Neutrophil (primary cell): ENCODE measurements at regions not wholly inside any gene's neighbourhood (a gene's known extent, or its start where the extent isn't known, plus 50 kb on each side); places are given as distances from the start of the nearest gene placed in this dataset.

ENCODE experiments used
- H3K27ac ChIP-seq: fragments of 200-600 bp; sonication (generic); 2 replicates; pipeline ENCODE4 v1.5.1; 2016; ENCODE audit warnings: mild to moderate bottlenecking, moderate library complexity
- H3K27me3 ChIP-seq: fragments of 200-600 bp; sonication (generic); 2 replicates; pipeline ENCODE4 v1.6.0; 2016; ENCODE audit warnings: mild to moderate bottlenecking
- H3K36me3 ChIP-seq: fragments of 200-600 bp; sonication (generic); 2 replicates; pipeline ENCODE4 v1.5.1; 2017
- H3K4me1 ChIP-seq, 2 experiments: fragments of 200-600 bp in 1 of 2; sonication (generic) in 1 of 2; 1 replicate in 1 of 2; 2 replicates in 1 of 2; pipeline versions ENCODE4 v1.5.1 to v1.6.1; 2013 to 2016; ENCODE audit warnings: low read depth in 1 of 2, low read length in 1 of 2, mild to moderate bottlenecking in 1 of 2, moderate library complexity in 1 of 2; ENCODE audit not compliant: control insufficient read depth in 1 of 2, insufficient read depth in 1 of 2
- H3K4me3 ChIP-seq, 2 experiments: fragments of 200-600 bp in 1 of 2; sonication (generic) in 1 of 2; 1 replicate in 1 of 2; 2 replicates in 1 of 2; pipeline ENCODE4 v1.5.1; 2013 to 2016; ENCODE audit warnings: low read depth in 1 of 2, low read length in 1 of 2, mild to moderate bottlenecking in 1 of 2, moderate library complexity in 1 of 2
- H3K9me3 ChIP-seq: fragments of 200-600 bp; sonication (generic); 2 replicates; pipeline ENCODE4 v1.5.1; 2016
- TF ChIP-seq, protein P1 (sequence below): fragments of 200-600 bp; sonication (generic); IDR thresholded peaks from 2 replicates; pipeline ENCODE4 v1.5.1; 2016; ENCODE audit warnings: antibody characterized with exemption

DNA sequence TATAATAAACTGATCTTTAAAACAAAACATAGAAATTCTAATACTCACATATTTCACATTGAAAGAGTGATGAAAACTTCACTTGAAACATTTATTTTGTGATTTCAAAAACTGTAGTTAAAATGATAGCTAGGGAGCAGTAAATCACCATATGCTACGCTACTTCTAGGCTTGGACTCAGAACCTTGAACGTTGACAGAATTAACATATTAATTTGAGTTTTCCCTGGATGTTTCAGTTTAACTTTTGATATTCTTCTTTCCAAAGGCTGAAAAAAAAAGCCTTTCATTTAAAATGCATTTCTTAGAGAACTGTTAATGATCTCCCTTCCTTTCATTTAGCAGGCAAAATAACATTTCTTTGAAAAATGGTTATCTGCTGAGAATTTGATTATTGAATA is 307.8 kb upstream of the SGCD start:
- Histone ChIP-seq H3K36me3 (no peaks in the 10 kb centered on the region), H3K27ac (no peak overlapping the region), H3K4me1 (no peaks in the 10 kb centered on the region), H3K4me3 (no peak overlapping the region), H3K27me3 (no peaks in the 10 kb centered on the region), H3K9me3 (no peaks in the 10 kb centered on the region)
- TF ChIP-seq, protein P1, sequence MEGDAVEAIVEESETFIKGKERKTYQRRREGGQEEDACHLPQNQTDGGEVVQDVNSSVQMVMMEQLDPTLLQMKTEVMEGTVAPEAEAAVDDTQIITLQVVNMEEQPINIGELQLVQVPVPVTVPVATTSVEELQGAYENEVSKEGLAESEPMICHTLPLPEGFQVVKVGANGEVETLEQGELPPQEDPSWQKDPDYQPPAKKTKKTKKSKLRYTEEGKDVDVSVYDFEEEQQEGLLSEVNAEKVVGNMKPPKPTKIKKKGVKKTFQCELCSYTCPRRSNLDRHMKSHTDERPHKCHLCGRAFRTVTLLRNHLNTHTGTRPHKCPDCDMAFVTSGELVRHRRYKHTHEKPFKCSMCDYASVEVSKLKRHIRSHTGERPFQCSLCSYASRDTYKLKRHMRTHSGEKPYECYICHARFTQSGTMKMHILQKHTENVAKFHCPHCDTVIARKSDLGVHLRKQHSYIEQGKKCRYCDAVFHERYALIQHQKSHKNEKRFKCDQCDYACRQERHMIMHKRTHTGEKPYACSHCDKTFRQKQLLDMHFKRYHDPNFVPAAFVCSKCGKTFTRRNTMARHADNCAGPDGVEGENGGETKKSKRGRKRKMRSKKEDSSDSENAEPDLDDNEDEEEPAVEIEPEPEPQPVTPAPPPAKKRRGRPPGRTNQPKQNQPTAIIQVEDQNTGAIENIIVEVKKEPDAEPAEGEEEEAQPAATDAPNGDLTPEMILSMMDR = no peak

DNA sequence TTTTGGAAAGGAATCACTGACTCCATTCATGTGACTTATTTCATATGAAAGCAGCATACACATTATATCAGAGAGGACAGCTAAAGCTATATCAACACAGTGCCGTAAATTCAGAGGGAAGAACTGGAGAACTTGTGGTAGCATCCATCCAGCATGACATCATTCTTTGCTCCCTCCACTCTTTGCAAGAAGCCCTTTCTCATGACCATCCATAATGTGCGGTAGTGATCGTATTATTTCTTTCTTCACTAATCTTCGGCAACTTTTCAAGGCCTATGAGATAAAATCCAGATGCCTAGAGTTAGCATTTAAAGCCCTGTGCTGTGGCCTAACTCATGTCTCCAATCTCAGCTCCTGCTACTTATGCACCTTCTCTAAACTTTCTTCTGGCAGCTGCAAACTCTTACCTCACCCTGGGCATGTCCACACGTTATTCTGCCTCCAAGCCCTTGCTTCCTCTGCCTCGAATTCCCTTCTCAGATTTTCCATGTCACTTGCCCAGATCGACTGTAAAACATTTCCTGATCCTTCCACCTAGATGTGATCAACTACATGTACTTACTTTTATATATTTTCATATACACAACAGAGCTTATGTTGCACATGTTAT is 307.3 kb upstream of the SGCD start:
- Histone ChIP-seq H3K9me3 (no peaks in the 10 kb centered on the region), H3K36me3 (no peaks in the 10 kb centered on the region), H3K4me3 (no peak overlapping the region), H3K4me1 (no peaks in the 10 kb centered on the region), H3K27ac (no peak overlapping the region), H3K27me3 (no peaks in the 10 kb centered on the region)
- TF ChIP-seq, protein P1 = no peak

GRCh38 chr5:156020647-156021046 is 306.3 kb upstream of the SGCD start:
- H3K4me3 ChIP-seq = no peak overlapping the region
- no peaks in the 10 kb centered on the region for H3K27me3 ChIP-seq
- H3K27ac ChIP-seq = no peak overlapping the region
- no peaks in the 10 kb centered on the region for H3K4me1 ChIP-seq
- H3K9me3 ChIP-seq = no peaks in the 10 kb centered on the region
- TF ChIP-seq, protein P1 = no peak
- no peaks in the 10 kb centered on the region for H3K36me3 ChIP-seq

DNA sequence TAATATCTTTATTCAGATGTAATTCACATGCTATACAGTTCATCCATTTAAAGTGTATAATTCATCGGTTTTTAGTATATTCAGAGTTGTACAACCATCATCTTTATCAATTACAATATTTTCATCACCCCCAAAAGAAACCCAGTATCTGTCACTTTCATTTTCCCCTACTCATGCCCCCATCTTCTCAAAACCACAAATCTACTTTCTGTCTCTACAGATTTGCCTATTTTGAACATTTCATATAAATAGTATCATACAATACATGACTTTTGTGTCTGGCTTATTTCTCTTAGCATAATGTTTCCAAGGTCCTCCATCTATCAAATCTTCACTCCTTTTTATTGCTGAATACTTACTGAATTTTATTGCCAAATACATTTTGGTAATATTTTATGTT is 305.1 kb upstream of the SGCD start:
- no peaks in the 10 kb centered on the region for H3K36me3 ChIP-seq
- no peaks in the 10 kb centered on the region for H3K27me3 ChIP-seq
- TF ChIP-seq, protein P1 = no peak
- no peaks in the 10 kb centered on the region for H3K9me3 ChIP-seq
- H3K4me1 ChIP-seq = no peaks in the 10 kb centered on the region
- no peak overlapping the region for H3K27ac ChIP-seq
- no peak overlapping the region for H3K4me3 ChIP-seq

DNA sequence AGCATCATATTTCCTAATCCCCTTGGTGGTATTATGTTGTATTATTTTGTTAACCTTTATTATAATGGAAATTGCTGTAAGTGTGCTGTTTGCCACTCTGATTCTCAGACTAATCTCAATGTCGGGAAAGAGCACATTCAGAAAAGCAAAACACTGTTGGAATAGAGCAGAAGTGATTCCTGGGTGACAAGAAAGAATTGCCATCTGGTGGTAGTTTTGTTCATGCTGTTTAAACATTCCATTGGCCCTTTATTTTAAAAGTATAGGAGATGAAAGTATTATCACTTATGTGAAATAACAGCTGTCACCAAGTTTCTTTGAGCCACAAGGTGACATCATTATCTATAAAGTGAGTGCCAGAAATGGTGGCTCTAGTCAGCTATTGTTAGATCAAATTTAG is 301.3 kb upstream of the SGCD start:
- H3K9me3 ChIP-seq = no peaks in the 10 kb centered on the region
- H3K4me3 ChIP-seq = no peak overlapping the region

More for the DNA sequence above, 301.3 kb upstream of the SGCD start:
- no peaks in the 10 kb centered on the region for H3K27me3 ChIP-seq
- H3K27ac ChIP-seq = no peak overlapping the region
- H3K36me3 ChIP-seq = no peaks in the 10 kb centered on the region
- TF ChIP-seq, protein P1 = no peak
- no peaks in the 10 kb centered on the region for H3K4me1 ChIP-seq
